K562 (cell line): ENCODE measurements at regions not wholly inside any gene's neighbourhood (a gene's known extent, or its start where the extent isn't known, plus 50 kb on each side); places are given as distances from the start of the nearest gene placed in this dataset.

Experiments used
- ATAC-seq: fragments of 200-7000 bp; cut with Tn5 transposase; 3 replicates; pipeline ENCODE4 v1.9.1; 2020; ENCODE audit warnings: moderate library complexity
- BruUV-seq: library from RNA; stranded (reverse); fragments of 400-500 nt; replicated peaks from 2 replicates; lab custom pipeline; 2021; lab: Mats Ljungman, UMichigan
- CTCF ChIA-PET: fragments of 300-600 bp; formaldehyde crosslinking; extraction: SDS; loops from one replicate; lab custom pipeline; 2021; ENCODE audit warnings: low intra/inter-chr PET ratio; lab: Yijun Ruan, JAX
- POLR2A ChIA-PET: fragments of 300-600, 350-650 bp; sonication (Branson Sonifier 250); formaldehyde crosslinking; extraction: SDS; loops from one replicate; lab custom pipeline; 2021; ENCODE audit warnings: antibody characterized with exemption, inconsistent platforms; lab: Yijun Ruan, JAX
- DNase-seq, 4 experiments: peaks; one replicate each; pipeline versions ENCODE4 v3.0.0 to v3.0.0-alpha.2; 2011 to 2018; ENCODE audit warnings: low spot score in 3 of 4, mixed read lengths in 3 of 4; ENCODE audit errors: extremely low read depth in 1 of 4
- FAIRE-seq: peaks from 2 replicates; lab custom pipeline; 2011; peaks lifted over from hg19 to GRCh38; lab: Jason Lieb, UNC
- H2AFZ ChIP-seq: 2 replicates; pipeline ENCODE4 v1.6.0; 2011; ENCODE audit warnings: low read depth, low read length, control low read depth, inconsistent platforms
- H3K27ac ChIP-seq: fragments of 200-600 bp; 3 replicates; pipeline ENCODE4 v1.8.0; 2011; ENCODE audit warnings: low read depth, mild to moderate bottlenecking, control low read depth, inconsistent platforms, low read length, moderate library complexity, mixed read lengths; ENCODE audit errors: extremely low read depth
- H3K27me3 ChIP-seq, 2 experiments: fragments of 300-600 bp in 1 of 2; 2 replicates in 1 of 2; 3 replicates in 1 of 2; pipeline versions ENCODE4 v1.6.0 to v1.8.0; 2011; ENCODE audit warnings: inconsistent platforms in 2 of 2, low read length in 2 of 2, mild to moderate bottlenecking in 1 of 2, mixed read lengths in 1 of 2, moderate library complexity in 1 of 2; ENCODE audit not compliant: control insufficient read depth in 2 of 2, insufficient read depth in 2 of 2
- H3K36me3 ChIP-seq: fragments of 300-600 bp; 3 replicates; pipeline ENCODE4 v1.8.0; 2011; ENCODE audit warnings: mild to moderate bottlenecking, low read length, inconsistent platforms; ENCODE audit not compliant: control insufficient read depth, insufficient read depth
- H3K4me1 ChIP-seq, 2 experiments: fragments of 200-600 bp in 1 of 2; replicated peaks in 1 of 2; 2 replicates in 1 of 2; 3 replicates in 1 of 2; pipeline versions ENCODE4 v1.5.1 to v1.8.0; 2011; ENCODE audit warnings: inconsistent platforms in 2 of 2, low read length in 2 of 2, mild to moderate bottlenecking in 1 of 2, mixed read lengths in 1 of 2, moderate library complexity in 1 of 2; ENCODE audit not compliant: control insufficient read depth in 2 of 2, insufficient read depth in 2 of 2
- H3K4me2 ChIP-seq: 2 replicates; pipeline ENCODE4 v1.6.1; 2011; ENCODE audit warnings: low read length, control low read depth, inconsistent platforms, mixed read lengths; ENCODE audit not compliant: insufficient read depth
- H3K4me3 ChIP-seq: fragments of 200-600 bp; sonication (generic), shearing (Covaris generic); 2 replicates; pipeline ENCODE4 v1.5.1; 2016; ENCODE audit warnings: control low read depth, inconsistent platforms
- H3K79me2 ChIP-seq: fragments of 200-600 bp; 3 replicates; pipeline ENCODE4 v1.8.0; 2011; ENCODE audit warnings: low read length, inconsistent platforms; ENCODE audit not compliant: control insufficient read depth, insufficient read depth
- H3K9ac ChIP-seq, 2 experiments: 2 replicates each; pipeline versions ENCODE4 v1.6.0 to v1.6.1; 2011; ENCODE audit warnings: low read depth in 2 of 2, low read length in 2 of 2, control low read depth in 1 of 2, inconsistent platforms in 1 of 2, mild to moderate bottlenecking in 1 of 2, mixed read lengths in 1 of 2; ENCODE audit not compliant: insufficient read depth in 1 of 2
- H3K9me1 ChIP-seq: one replicate; pipeline ENCODE4 v1.6.0; 2011; ENCODE audit warnings: inconsistent platforms, mild to moderate bottlenecking, low read length, moderate library complexity; ENCODE audit not compliant: control insufficient read depth, insufficient read depth
- H3K9me3 ChIP-seq: replicated peaks from 2 replicates; pipeline ENCODE4 v1.5.1; 2011; ENCODE audit warnings: low read depth, low read length, inconsistent platforms; ENCODE audit not compliant: control insufficient read depth, insufficient read depth
- H4K20me1 ChIP-seq: replicated peaks from 2 replicates; pipeline ENCODE4 v1.6.1; 2011; ENCODE audit warnings: low read length, inconsistent platforms, mixed read lengths; ENCODE audit not compliant: control insufficient read depth, insufficient read depth
- CTBP1 ChIP-seq: fragments of 450-650 bp; IDR thresholded peaks from 2 replicates; pipeline ENCODE4 v1.6.1; 2016; ENCODE audit warnings: borderline replicate concordance
- E2F3 ChIP-seq: fragments of 250-450 bp; sonication (Bioruptor Pico); IDR thresholded peaks from 2 replicates; pipeline ENCODE4 v1.4.0; 2020; ENCODE audit warnings: mild to moderate bottlenecking
- IRF2 ChIP-seq: sonication (generic); formaldehyde crosslinking; IDR thresholded peaks from 2 replicates; pipeline ENCODE4 v1.8.1; 2022; ENCODE audit warnings: mild to moderate bottlenecking, missing genetic modification reagents
- JUNB ChIP-seq: fragments of 450-650 bp; formaldehyde crosslinking; conservative IDR thresholded peaks from 2 replicates; pipeline ENCODE4 v1.4.0; 2020; ENCODE audit warnings: mild to moderate bottlenecking
- NR2C1 ChIP-seq, 2 experiments: fragments of 450-650 bp; IDR thresholded peaks; 2 replicates each; pipeline ENCODE4 v1.6.1; 2017; ENCODE audit warnings: mild to moderate bottlenecking in 2 of 2, antibody characterized with exemption in 1 of 2, inconsistent platforms in 1 of 2, missing compliant biosample characterization in 1 of 2, missing genetic modification characterization in 1 of 2
- RCOR1 ChIP-seq, 2 experiments: IDR thresholded peaks; 2 replicates each; pipeline ENCODE4 v1.6.1; 2012; ENCODE audit warnings: low read depth in 2 of 2, low read length in 2 of 2, borderline replicate concordance in 1 of 2, improper control_type of control experiment in 1 of 2
- RNF2 ChIP-seq: sonication (generic); IDR thresholded peaks from 2 replicates; pipeline ENCODE4 v1.6.1; 2016
- SMAD1 ChIP-seq: fragments of 150-350 bp; IDR thresholded peaks from 2 replicates; pipeline ENCODE4 v1.6.1; 2014; ENCODE audit warnings: low read length, low read depth; ENCODE audit not compliant: partially characterized antibody
- ZNF165 ChIP-seq: fragments of 250-450 bp; sonication (Bioruptor Pico); IDR thresholded peaks from 2 replicates; pipeline ENCODE4 v1.4.0; 2020; ENCODE audit warnings: borderline replicate concordance
- ZNF197 ChIP-seq: fragments of 200-800 bp; sonication (Bioruptor generic); IDR thresholded peaks from 2 replicates; pipeline ENCODE4 v1.6.1; 2016; ENCODE audit warnings: low read depth, missing genetic modification characterization, missing compliant biosample characterization
- ZNF507 ChIP-seq: conservative IDR thresholded peaks from 2 replicates; pipeline ENCODE4 v1.6.1; 2017; ENCODE audit warnings: missing genetic modification characterization, missing compliant biosample characterization
- WGBS: fragments of 100-300 bp; shearing (Covaris generic); methylation state at CpG from one replicate; pipeline ENCODE4 v1.1.6; 2016; ENCODE audit warnings: low coverage, mixed read lengths; ENCODE audit not compliant: insufficient coverage; ENCODE audit errors: missing lambda C conversion rate; 5-methylcytosine and 5-hydroxymethylcytosine counted together
- in situ Hi-C: fragments of 300-500 bp; cut with MboI; formaldehyde crosslinking; loops from 4 replicates; pipeline ENCODE4 v1.15.0; 2018; ENCODE audit warnings: inconsistent platforms, mixed read lengths
- intact Hi-C: fragments of 100-400 bp; cut with micrococcal nuclease; formaldehyde crosslinking; loops from 2 replicates; pipeline ENCODE4 v1.14.2; 2022
- TF ChIP-seq, protein P1 (sequence below): IDR thresholded peaks from 3 replicates; pipeline ENCODE4 v1.6.1; 2011; ENCODE audit warnings: borderline replicate concordance, mild to moderate bottlenecking, moderate library complexity; ENCODE audit not compliant: insufficient read length; ENCODE audit errors: extremely low read depth

DNA sequence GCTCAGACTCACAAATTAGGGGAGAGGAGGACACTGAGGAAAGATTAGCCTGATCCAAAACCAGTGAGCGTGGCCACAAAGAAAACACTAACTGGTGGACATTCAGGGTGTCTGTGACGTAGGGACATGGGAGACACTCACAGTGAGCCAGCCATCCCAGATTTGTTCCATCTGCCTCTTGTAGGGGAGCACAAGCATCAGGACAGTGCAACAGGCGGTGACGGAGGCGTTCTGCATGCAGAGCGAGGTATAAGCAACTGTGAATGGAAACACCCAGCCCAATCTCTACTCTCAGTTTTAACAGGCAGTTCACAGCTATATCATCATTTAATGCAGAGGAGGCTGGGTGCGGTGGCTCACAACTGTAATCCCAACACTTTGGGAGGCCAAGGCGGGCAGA, 52.8 kb upstream of the TOMM7 start (continued):
- no peak for TF ChIP-seq JUNB (CRISPR knock-in tag)
- no peak for TF ChIP-seq NR2C1 (IDR thresholded peaks at IDR 0.05)
- TF ChIP-seq NR2C1 (tag; IDR thresholded peaks at IDR 0.05): no peak
- TF ChIP-seq ZNF197: no peak
- no peak for TF ChIP-seq ZNF507

- CTCF ChIA-PET: no interaction called here
- POLR2A ChIA-PET: interaction anchor here (1.1 to 1.9 kb wide), 4 partner anchors 8 to 15 kb away, joined by 5 to 8 read pairs (median 6); no protein-coding TSS in a partner anchor
- no peaks in the 10 kb centered on the region for H3K9me1 ChIP-seq
- FAIRE-seq (no peak), DNase-seq (no peak), ATAC-seq (no peak)
- H3K27me3 ChIP-seq: 0 out of 5 replicates have a peak, but pooled peaks cover 0 to 4% of the 10 kb centered on the region in 2 experiments
- intact Hi-C loops (no loop called here), in situ Hi-C loops (no loop called here)
- H2AFZ ChIP-seq: no peak overlapping the region
- no peaks in the 10 kb centered on the region for H3K36me3 ChIP-seq
- H4K20me1 ChIP-seq: no peaks in the 10 kb centered on the region
- no peaks in the 10 kb centered on the region; a peak in 2 of 5 replicates for H3K4me1 ChIP-seq
- H3K79me2 ChIP-seq: no peaks in the 10 kb centered on the region
- TF ChIP-seq RCOR1 (IDR thresholded peaks at IDR 0.05; ENCODE audit: borderline replicate concordance in 1 of 2, low read depth in 2 of 2, low read length in 2 of 2) (no peak), CTBP1 (no peak), E2F3 (CRISPR knock-in tag) (no peak), ZNF165 (CRISPR knock-in tag) (no peak), RNF2 (no peak), SMAD1 (no peak), IRF2 (CRISPR knock-in tag) (no peak)
- TF ChIP-seq, protein P1, sequence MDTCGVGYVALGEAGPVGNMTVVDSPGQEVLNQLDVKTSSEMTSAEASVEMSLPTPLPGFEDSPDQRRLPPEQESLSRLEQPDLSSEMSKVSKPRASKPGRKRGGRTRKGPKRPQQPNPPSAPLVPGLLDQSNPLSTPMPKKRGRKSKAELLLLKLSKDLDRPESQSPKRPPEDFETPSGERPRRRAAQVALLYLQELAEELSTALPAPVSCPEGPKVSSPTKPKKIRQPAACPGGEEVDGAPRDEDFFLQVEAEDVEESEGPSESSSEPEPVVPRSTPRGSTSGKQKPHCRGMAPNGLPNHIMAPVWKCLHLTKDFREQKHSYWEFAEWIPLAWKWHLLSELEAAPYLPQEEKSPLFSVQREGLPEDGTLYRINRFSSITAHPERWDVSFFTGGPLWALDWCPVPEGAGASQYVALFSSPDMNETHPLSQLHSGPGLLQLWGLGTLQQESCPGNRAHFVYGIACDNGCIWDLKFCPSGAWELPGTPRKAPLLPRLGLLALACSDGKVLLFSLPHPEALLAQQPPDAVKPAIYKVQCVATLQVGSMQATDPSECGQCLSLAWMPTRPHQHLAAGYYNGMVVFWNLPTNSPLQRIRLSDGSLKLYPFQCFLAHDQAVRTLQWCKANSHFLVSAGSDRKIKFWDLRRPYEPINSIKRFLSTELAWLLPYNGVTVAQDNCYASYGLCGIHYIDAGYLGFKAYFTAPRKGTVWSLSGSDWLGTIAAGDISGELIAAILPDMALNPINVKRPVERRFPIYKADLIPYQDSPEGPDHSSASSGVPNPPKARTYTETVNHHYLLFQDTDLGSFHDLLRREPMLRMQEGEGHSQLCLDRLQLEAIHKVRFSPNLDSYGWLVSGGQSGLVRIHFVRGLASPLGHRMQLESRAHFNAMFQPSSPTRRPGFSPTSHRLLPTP: no peak
- BruUV-seq: no TSS peak
- H3K4me2 ChIP-seq: no peak overlapping the region
- WGBS: 66% methylated on average over 9 of the region's 9 CpGs
- H3K9ac ChIP-seq: no peak overlapping the region
- peaks cover 3% of the 10 kb centered on the region; the same call in 1 of the 2 replicates for H3K9me3 ChIP-seq
- H3K27ac ChIP-seq: no peak overlapping the region
- no peak overlapping the region for H3K4me3 ChIP-seq
Observed at GRCh38 chr7:22874904-22875303, 52.3 kb upstream of the TOMM7 start.
